HG02885 (cell line): ENCODE measurements at regions not wholly inside any gene's neighbourhood (a gene's known extent, or its start where the extent isn't known, plus 50 kb on each side); places are given as distances from the start of the nearest gene placed in this dataset.
"Not testable (repeated sequence)": the region's sequence is repeated elsewhere in the genome, so short reads cannot be mapped to it uniquely, and the experiment has no call there.

Experiments used
- ATAC-seq: cut with Tn5 transposase; IDR thresholded peaks from one replicate; pipeline ENCODE4 v1.9.1; 2021; ENCODE audit warnings: mild to moderate bottlenecking; ENCODE audit not compliant: unreplicated experiment, poor library complexity

GRCh38 chr5:145585443-145586148 lies 249.5 kb downstream of the PRELID2 start:
- no peak for ATAC-seq

- ATAC-seq = no peak
These were observed 255.8 kb downstream of the PRELID2 start for GRCh38 chr5:145579301-145579700.

- ATAC-seq = no peak
These were observed 260.1 kb downstream of the PRELID2 start for GRCh38 chr5:145574889-145575573.

- no peak for ATAC-seq
These were observed 266.6 kb downstream of the PRELID2 start for GRCh38 chr5:145568581-145568980.

GRCh38 chr5:145562931-145563330 lies 272.2 kb downstream of the PRELID2 start:
- no peak for ATAC-seq

GRCh38 chr5:145558288-145558687 lies 276.9 kb downstream of the PRELID2 start:
- no peak for ATAC-seq

GRCh38 chr5:145557345-145557744 lies 277.8 kb downstream of the PRELID2 start:
- no peak for ATAC-seq

GRCh38 chr5:145554399-145554798 lies 280.7 kb downstream of the PRELID2 start:
- no peak for ATAC-seq

- ATAC-seq = no peak
These were observed 282.0 kb downstream of the PRELID2 start for GRCh38 chr5:145553177-145553576.

- ATAC-seq = no peak
These were observed 283.4 kb downstream of the PRELID2 start for GRCh38 chr5:145551714-145552113.

- no peak for ATAC-seq
These were observed 287.0 kb downstream of the PRELID2 start for GRCh38 chr5:145548097-145548496.

GRCh38 chr5:145544401-145544800 lies 290.7 kb downstream of the PRELID2 start:
- no peak for ATAC-seq

GRCh38 chr5:145543968-145544367 lies 291.2 kb downstream of the PRELID2 start:
- no peak for ATAC-seq

- ATAC-seq = no peak
These were observed 294.8 kb downstream of the PRELID2 start for GRCh38 chr5:145540375-145540774.

GRCh38 chr5:145539201-145539600 lies 295.9 kb downstream of the PRELID2 start:
- ATAC-seq = no peak

GRCh38 chr5:145536133-145536532 lies 299.0 kb downstream of the PRELID2 start:
- no peak for ATAC-seq

- no peak for ATAC-seq
These were observed 304.0 kb downstream of the PRELID2 start for GRCh38 chr5:145531038-145531734.

- no peak for ATAC-seq
These were observed 313.6 kb downstream of the PRELID2 start for GRCh38 chr5:145521523-145521922.

GRCh38 chr5:145521066-145521465 lies 314.1 kb downstream of the PRELID2 start:
- no peak for ATAC-seq

- ATAC-seq = no peak
These were observed 314.8 kb downstream of the PRELID2 start for GRCh38 chr5:145520335-145520734.

- not testable (repeated sequence) for ATAC-seq
These were observed 317.6 kb downstream of the PRELID2 start for GRCh38 chr5:145517588-145517987.
